Transverse colon (tissue), 4 donors: ENCODE measurements at regions not wholly inside any gene's neighbourhood (a gene's known extent, or its start where the extent isn't known, plus 50 kb on each side); places are given as distances from the start of the nearest gene placed in this dataset.

ENCODE experiments used
- DNase-seq: peaks from one replicate; pipeline ENCODE4 v3.0.0-alpha.2; 2019
- H3K27ac ChIP-seq, 4 donors: fragments of 200-600 bp; sonication (generic); 2 replicates each; pipeline ENCODE4 v1.5.1; 2016 to 2018; ENCODE audit warnings: inconsistent platforms in 4 of 4
- H3K27me3 ChIP-seq: fragments of 200-600 bp; sonication (generic); 2 replicates; pipeline ENCODE4 v1.5.1; 2017; ENCODE audit warnings: inconsistent platforms
- H3K36me3 ChIP-seq, 4 donors: fragments of 200-600 bp; sonication (generic); 2 replicates each; pipeline ENCODE4 v1.5.1; 2017 to 2019; ENCODE audit warnings: inconsistent platforms in 4 of 4
- H3K4me1 ChIP-seq, 4 donors: fragments of 200-600 bp; sonication (generic); 2 replicates each; pipeline ENCODE4 v1.5.1; 2017 to 2020; ENCODE audit warnings: inconsistent platforms in 4 of 4
- H3K4me3 ChIP-seq, 4 donors: fragments of 200-600 bp; sonication (generic); 1 replicate in 1 of 4; 2 replicates in 3 of 4; pipeline versions ENCODE4 v1.5.1 to v1.6.1; 2017 to 2019; ENCODE audit warnings: inconsistent platforms in 4 of 4
- H3K9me3 ChIP-seq, 2 donors: fragments of 200-600 bp; sonication (generic); 2 replicates each; pipeline ENCODE4 v1.5.1; 2017 to 2019; ENCODE audit warnings: inconsistent platforms in 2 of 2
- CTCF ChIP-seq, 5 experiments: fragments of 200-600 bp in 3 of 5; fragments of 450-650 bp in 2 of 5; sonication (generic) in 3 of 5; IDR thresholded peaks; 1 replicate in 2 of 5; 2 replicates in 3 of 5; pipeline ENCODE4 v1.5.1; 2016 to 2017; ENCODE audit warnings: antibody characterized with exemption in 5 of 5, inconsistent platforms in 3 of 5, mild to moderate bottlenecking in 2 of 5, moderate library complexity in 1 of 5
- EP300 ChIP-seq: sonication (generic); formaldehyde crosslinking; IDR thresholded peaks from one replicate; pipeline ENCODE4 v1.6.1; 2017; ENCODE audit warnings: antibody characterized with exemption, low read depth
- POLR2A ChIP-seq: fragments of 450-650 bp; IDR thresholded peaks from one replicate; pipeline ENCODE4 v1.6.1; 2016; ENCODE audit warnings: antibody characterized with exemption, mild to moderate bottlenecking, moderate library complexity
- POLR2AphosphoS5 ChIP-seq, 3 donors: sonication (generic); formaldehyde crosslinking; IDR thresholded peaks; one replicate each; pipeline ENCODE4 v1.6.1; 2016; ENCODE audit warnings: antibody characterized with exemption in 3 of 3
- WGBS, 2 donors: methylation state at CpG; one replicate each; pipeline ENCODE4 v1.1.5; 2018; ENCODE audit warnings: low coverage in 1 of 2; 5-methylcytosine and 5-hydroxymethylcytosine counted together
- in situ Hi-C, 4 donors: fragments of 200-750 bp; cut with MboI; loops; one replicate each; pipeline versions ENCODE4 v1.15.0 to v1.15.1; 2017; ENCODE audit warnings: low sequenced_read_pairs in 3 of 4, low pct_ligation_motif_present in 1 of 4, low pct_unique_long_range_greater_than_20kb in 1 of 4
- intact Hi-C: fragments of 100-400 bp; cut with DNase I; formaldehyde crosslinking; loops from one replicate; pipeline ENCODE4 v1.15.1; 2023; ENCODE audit warnings: low total_unique reads

- in situ Hi-C loops (no loop called here), intact Hi-C loops (no loop called here)
- TF ChIP-seq EP300 (no peak), POLR2AphosphoS5 (IDR thresholded peaks at IDR 0.05) (no peak), POLR2A (no peak), CTCF (IDR thresholded peaks at IDR 0.05) (no peak)
- Histone ChIP-seq H3K36me3 (no peaks in the 10 kb centered on the region), H3K9me3 (no peaks in the 10 kb centered on the region), H3K4me1 (no peaks in the 10 kb centered on the region), H3K27ac (no peak overlapping the region), H3K4me3 (no peak overlapping the region), H3K27me3 (no peaks in the 10 kb centered on the region)
- DNase-seq: no peak
- WGBS, 2 donors: 79% methylated on average over 3 of the region's 3 CpGs; no CpG with 5 or more reads in 1 of the 2 donors
Measured at GRCh38 chrX:87049567-87049966, 468.0 kb upstream of the KLHL4 start.

GRCh38 chrX:87063642-87064041 lies 454.0 kb upstream of the KLHL4 start:
- H3K36me3 ChIP-seq: no peaks in the 10 kb centered on the region
- H3K4me3 ChIP-seq: no peak overlapping the region
- H3K27me3 ChIP-seq: no peaks in the 10 kb centered on the region
- in situ Hi-C loops (no loop called here), intact Hi-C loops (no loop called here)
- DNase-seq: no peak
- WGBS, 2 donors: 63% methylated on average over 1 to 2 of the region's 2 CpGs
- H3K27ac ChIP-seq: no peak overlapping the region
- no peaks in the 10 kb centered on the region for H3K9me3 ChIP-seq
- no peaks in the 10 kb centered on the region for H3K4me1 ChIP-seq
- TF ChIP-seq POLR2AphosphoS5 (IDR thresholded peaks at IDR 0.05): no peak
- no peak for TF ChIP-seq CTCF (IDR thresholded peaks at IDR 0.05)
- no peak for TF ChIP-seq POLR2A
- TF ChIP-seq EP300: no peak

- in situ Hi-C loops: no loop called here
- Histone ChIP-seq H3K4me1 (no peaks in the 10 kb centered on the region), H3K4me3 (no peak overlapping the region), H3K9me3 (no peaks in the 10 kb centered on the region), H3K27me3 (no peaks in the 10 kb centered on the region), H3K27ac (no peak overlapping the region), H3K36me3 (no peaks in the 10 kb centered on the region)
- intact Hi-C loops: no loop called here
- no peak for DNase-seq
- no peak for TF ChIP-seq POLR2AphosphoS5 (IDR thresholded peaks at IDR 0.05)
- no peak for TF ChIP-seq CTCF (IDR thresholded peaks at IDR 0.05)
- TF ChIP-seq POLR2A: no peak
- TF ChIP-seq EP300: no peak
Measured at GRCh38 chrX:87064502-87064901, 453.1 kb upstream of the KLHL4 start.

GRCh38 chrX:87067795-87068369 lies 449.7 kb upstream of the KLHL4 start:
- no peaks in the 10 kb centered on the region for H3K36me3 ChIP-seq
- H3K27me3 ChIP-seq: no peaks in the 10 kb centered on the region
- intact Hi-C loops: no loop called here
- no peak for DNase-seq
- H3K27ac ChIP-seq: no peak overlapping the region
- H3K4me3 ChIP-seq: no peak overlapping the region
- in situ Hi-C loops: no loop called here
- no peaks in the 10 kb centered on the region for H3K9me3 ChIP-seq
- H3K4me1 ChIP-seq: no peaks in the 10 kb centered on the region
- TF ChIP-seq CTCF (IDR thresholded peaks at IDR 0.05): no peak
- no peak for TF ChIP-seq POLR2AphosphoS5 (IDR thresholded peaks at IDR 0.05)
- no peak for TF ChIP-seq POLR2A
- TF ChIP-seq EP300: no peak
